Stimulated activated CD8-positive, alpha-beta memory T cell treated with anti-CD3 and anti-CD28 coated beads, Interleukin-2, amount 100 ng/mL, for 48 hours (primary cell): ENCODE measurements at regions not wholly inside any gene's neighbourhood (a gene's known extent, or its start where the extent isn't known, plus 50 kb on each side); places are given as distances from the start of the nearest gene placed in this dataset.

Experiments
- DNase-seq, 2 donors: peaks; one replicate each; pipeline ENCODE4 v3.0.0-alpha.2; 2020; ENCODE audit warnings: low read depth in 2 of 2

DNA sequence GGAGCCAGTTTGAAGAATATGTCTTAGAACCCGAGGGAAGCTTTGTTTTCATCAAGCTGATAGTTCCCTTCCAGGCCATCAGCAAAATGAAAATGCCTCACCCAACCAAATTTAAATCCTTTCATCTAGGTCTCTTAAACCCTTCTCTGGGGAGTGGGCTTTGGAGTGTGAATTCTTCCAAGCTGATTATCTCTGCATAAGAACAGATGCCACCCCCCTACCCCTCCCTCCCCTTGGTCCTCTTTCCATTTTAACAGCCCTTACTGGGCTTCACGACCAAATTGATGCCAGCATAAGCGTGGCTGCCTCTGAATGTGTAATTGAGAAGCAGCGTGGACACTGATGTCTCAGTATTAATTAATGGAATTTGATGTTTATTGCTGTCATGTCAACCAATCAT, 509.7 kb upstream of the CLINT1 start:
- DNase-seq = no peak

DNA sequence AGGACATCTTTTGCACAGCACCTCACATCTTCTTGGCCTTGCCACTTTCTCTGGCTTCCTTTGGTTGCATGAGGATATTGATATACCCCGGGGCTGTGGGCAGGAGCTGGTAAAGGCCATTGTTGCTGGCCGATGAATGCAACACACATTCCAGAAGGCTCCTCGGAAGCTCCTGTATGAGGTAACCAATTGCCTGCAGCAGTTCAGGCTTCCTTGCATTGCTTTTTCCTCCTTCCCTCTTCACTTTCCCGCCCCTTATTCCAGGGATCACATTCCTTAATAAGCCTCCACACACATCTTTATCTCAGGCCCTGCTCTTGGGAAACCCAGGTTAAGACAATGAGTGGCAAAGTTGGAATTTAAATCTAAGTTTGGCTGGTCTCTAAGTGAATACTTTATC, 505.4 kb upstream of the CLINT1 start:
- no peak for DNase-seq

DNA sequence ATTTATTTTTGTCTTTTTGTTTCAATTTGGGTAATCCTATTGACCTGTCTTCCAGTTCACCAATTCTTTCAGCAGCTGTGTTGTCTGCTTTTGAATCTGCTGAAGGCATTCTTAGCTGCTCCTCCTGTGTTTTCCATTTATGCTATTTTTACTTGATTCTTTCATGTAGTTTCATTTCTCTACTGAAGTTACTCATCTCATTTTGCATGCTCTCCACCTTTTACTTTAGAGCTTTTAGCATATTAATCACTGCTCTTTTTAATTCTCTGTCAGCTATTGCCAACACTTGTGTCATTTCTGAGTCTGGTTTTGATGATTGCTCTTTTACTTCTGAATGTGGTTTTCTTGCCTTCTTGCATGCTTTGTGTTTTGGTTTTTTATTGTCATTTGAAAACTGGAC, 496.0 kb upstream of the CLINT1 start:
- no peak for DNase-seq

DNA sequence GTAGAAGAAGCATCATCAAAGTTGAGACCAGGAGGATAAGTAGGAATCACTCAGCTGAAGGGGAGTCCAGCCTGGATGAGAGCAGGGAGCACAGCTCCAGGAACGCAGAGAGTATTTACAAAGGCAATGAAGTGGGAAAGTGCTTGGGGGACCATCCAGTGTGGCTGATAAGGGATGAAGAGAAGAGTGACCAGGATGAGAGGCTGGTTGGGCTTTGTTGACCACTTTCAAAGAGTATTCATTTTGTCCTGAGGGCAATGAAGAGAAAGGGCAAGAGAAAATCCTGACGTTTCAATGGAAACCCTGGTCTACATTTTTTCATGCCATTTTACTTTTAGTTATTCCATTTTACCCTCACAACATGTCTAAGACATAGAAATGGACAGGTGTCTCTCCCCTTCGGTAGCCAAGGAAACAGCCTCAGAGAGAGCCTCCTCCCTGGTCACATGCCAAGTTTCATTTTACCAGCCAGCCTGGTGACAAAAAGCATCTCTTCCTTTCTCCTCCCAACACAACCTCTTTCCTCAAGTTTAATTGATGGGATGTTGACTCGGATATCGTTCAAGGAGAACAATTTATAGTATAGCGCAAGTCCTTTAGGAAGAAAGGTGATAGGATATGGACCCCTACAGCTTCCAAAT, 492.7 kb upstream of the CLINT1 start:
- DNase-seq = no peak

DNA sequence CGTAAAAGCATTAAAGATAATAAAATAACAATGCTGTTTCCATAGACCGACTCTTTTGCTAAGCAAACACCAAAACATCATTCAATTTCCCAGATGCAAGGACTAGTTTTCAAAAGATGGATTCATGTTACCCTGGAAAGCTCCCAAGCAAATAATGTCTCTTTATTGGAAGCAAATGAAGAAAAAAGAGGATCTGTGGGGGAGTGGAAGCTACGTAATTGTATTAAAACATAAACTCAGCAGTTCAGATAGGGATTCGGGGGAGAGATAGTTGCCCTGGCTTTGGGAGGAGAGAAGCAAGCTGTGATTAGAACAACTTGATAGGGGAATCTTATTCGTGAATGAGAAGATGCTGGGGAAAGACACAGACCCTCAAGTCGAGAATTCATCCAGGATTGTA, 491.0 kb upstream of the CLINT1 start:
- DNase-seq = no peak

DNA sequence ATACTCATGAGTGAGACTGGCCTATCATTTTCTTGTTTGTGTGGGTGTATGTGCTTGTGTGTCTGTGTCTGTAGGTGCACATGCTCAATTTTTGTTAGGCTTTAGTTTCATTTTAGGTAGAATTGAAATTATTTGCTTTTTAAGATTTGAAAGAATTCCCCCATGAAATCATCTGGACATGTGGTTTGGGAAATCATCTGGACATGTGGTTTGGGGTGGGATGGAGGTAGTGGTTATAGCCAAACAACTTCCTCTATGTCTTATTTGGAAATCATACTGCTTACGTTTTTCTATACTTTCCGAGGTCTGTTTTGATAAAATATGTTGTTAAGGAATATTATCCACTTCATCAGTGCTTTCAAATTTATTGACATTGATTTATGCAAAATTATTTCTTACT, 485.4 kb upstream of the CLINT1 start:
- DNase-seq = no peak

DNA sequence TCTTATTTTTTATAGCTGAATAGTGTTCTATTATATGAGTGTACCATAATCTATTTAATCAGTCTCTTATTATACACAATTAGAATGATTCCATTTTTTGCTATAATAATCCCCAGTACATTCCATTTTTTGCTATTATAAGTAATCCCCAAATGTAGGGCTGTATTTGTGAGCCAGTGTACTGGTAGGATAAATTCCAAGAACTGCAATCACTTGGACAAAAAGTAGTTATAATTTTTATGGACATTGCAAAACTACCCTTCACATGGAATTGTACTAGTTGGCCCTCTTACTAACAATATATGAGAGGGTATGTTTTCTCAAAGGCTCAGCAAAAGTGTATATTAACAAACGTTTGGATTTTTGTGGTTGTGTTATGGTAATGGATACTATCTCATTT, 481.7 kb upstream of the CLINT1 start:
- DNase-seq = no peak

DNA sequence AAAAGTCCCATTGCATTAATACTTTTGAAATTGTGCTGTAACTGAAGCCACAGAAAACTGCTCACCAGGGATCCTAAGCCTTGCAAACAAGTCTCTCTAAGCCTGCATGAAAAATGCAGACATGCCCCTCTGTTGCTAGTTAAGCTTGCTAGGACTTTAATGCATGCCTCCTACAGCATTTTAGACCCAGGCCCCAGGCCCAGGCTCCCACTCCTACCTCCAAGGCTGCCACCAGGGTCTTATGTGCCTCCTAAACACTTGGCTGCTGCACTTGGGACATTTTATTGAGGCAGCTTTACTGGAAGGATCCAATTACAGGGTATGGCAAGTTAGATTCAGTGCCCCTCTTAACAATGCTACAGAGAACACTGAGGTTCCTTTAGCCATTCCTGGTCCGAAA, 467.3 kb upstream of the CLINT1 start:
- DNase-seq = no peak

DNA sequence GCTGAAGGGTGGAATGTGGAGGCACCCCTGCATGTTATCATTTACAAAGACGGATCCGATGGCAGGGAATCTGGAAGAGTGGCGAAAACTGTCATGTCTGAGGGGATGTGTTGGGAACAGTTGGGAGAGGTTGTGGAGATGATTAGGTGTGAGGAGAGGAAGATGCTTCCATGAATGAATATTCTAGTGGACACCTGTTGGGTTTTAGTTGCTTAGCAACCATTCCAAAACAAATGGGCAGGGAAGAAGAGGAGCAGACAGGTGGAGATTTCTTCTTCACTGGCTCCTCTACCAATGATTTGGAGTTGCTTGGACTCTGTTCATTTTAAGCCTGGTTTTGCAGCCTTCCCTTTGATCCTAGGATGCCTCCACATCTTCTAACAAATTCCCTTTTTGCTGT, 465.3 kb upstream of the CLINT1 start:
- DNase-seq = no peak

DNA sequence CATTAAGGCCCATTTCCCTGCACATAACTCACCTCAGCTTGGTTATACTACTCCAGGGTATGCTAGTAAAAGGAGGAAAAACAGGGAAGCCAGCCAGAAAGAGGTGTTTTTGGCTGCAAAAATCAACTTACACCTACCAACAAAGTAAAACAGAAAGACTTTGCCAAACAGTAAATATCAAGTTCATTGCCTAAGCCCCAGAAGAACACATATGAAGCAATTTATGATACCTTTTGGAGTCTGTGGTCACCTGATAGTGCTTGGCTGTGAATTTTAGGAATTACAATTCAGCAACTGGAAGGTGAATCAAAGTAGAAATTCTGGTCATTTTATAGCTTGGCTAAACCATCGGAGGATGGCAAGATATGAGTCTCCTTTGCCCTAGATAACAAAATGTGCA, 463.7 kb upstream of the CLINT1 start:
- no peak for DNase-seq

DNA sequence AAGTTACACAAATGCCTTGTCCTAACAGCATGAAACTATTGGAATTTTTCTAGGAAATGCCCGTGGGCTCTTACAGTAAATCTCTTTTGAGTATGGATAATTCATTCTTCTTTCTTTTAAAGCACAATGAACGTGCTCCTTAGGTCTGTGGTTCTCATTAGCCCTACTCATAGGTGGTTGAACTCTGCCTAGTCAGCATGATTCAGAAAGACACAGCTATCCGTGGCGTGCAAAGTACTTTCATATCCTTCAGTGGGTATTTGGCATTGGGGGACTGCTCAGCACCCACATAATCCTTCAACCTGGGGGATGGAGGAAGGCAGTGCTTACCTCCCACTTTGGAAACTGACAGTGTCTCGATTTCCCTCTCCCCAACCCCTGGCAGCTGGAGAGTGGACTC, 462.0 kb upstream of the CLINT1 start:
- no peak for DNase-seq

DNA sequence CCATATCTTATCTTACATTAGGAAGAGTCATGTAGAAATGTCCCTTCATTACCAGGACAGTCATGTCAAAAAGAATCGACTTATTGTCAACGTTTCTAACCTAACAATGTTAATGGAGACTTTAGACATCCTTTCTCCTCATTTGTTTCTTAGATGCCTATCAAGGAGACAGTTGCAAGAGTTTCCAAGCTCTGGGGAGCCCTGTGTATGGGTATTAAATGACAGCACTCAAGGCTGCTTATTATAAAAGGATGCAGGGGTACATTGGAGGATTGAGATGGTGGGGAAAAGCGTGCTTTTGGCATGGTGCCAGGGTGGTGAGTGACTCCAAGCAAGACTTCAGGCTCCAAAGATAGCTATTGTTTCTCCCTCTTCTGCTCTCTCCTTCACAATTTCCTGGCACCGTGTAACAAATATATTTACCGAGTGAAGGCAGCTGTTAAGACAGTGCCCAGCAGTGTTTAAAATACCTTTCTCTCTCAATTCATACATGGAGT, 461.3 kb upstream of the CLINT1 start:
- no peak for DNase-seq

DNA sequence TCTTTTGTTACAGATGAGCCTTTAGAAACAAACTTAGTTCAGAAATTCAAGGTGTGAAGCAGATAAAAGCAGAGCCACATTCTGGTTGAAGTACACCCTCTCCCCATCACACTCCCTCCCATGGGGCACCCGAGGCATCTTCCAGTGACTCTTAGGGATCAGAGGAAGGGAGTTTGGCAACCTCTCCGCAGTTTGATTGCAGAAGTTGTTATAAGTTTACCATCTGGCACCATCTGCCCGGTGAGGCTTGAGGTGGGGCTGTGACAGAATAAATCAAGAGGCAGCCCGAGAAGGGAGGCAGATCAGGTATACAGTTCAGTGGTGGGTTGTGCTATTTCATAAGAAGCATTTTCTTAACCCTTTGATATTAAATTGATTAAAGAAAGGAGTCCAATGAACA, 458.6 kb upstream of the CLINT1 start:
- no peak for DNase-seq

DNA sequence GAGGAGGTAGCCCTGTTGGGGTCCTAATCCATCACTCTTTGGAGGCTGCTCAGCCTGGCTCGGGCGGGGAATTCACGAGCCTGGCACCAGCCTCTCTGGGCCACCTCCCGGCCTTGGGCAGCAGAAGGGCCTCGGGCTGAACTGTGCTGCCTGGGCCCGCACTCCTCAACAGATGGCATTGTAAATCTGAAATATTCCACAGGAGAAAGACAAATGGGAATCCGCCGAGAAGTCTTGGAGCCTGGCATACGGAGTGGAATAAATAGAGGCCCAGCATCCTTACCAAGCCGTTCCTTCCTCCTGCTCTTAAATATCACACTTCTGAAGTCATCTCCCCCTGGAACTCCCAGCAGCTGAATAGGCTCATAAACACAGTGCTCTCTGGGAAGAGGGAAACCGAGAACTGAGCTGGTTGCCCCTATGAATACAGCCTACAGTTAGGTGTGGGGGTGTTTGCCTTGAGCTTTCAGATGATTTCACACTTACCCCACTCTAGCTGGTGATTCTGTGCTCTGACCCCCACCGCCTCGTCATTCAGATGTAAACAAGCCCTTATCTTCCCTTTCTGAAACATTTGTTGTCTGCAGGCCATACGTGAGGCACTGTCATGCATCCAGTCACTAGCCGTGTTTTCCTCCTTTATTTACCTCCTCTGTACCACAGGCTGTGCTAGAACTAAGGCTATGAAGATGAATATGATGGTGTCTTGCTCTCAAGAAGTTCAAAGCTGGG, 455.0 kb upstream of the CLINT1 start:
- DNase-seq = no peak

DNA sequence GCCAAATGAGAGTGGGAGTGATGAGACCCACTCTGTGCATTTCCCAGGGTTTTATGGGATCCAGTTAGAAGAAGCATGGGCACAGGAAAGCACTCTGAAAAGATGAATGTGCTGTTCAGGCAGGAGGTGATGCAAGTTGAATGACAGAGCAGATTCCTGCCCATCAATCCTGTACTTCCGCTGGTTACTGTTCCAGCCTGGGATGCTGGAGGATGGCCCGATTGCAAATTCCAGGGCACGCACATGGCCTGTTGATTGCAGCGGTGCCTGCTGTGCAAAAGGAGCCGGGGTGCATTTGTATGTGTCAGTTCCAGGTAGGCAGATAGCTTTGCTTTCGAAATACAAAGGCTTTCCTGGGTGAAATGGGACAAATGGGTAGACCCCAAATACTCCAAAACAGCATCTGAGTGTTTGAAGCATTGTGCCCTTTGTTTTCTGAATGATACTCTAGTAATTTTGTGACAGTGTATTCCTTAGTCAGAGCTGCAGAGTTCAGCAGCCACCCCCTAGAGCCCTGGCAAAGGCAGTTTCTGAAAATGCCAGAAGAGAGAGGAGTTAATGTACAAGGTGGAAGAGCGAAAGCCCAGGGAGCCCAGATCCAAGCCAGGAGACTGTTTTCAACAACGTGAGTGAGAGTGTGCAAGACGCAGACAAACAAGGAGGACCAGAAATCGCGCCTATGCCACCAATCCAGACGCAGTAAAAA, 454.2 kb upstream of the CLINT1 start:
- no peak for DNase-seq

DNA sequence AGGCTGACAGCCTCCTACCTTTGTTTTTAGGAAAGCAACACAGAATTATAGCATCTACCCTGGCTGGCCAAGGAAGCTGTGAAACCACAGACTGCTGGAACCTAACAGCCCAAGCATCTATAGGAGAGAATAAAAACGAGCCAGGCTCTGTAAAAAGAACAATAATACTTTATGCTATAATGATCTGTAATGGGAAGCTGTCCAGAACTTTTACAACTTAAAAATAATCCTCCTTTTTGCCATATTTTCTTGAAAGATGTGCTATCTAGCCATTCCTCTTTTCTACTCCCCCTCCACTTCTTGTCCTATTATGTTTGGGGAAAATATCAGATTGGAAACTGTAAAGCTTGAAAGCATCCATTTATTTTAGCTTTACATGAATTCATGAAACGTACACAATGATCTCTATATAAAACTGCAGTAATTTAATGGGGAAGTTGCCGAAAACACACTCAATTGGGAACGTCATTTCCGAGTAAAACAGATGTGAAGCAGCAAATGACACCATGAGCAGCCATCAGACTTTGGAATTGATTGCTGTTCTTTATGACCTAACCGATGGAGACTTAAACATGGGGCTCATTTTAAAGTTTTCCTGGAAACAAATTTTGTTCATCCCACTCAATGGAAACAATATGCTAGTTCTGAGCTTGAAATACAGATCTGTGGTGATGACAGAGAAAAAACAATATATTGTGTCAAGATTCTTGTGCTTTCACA, 450.3 kb upstream of the CLINT1 start:
- no peak for DNase-seq

DNA sequence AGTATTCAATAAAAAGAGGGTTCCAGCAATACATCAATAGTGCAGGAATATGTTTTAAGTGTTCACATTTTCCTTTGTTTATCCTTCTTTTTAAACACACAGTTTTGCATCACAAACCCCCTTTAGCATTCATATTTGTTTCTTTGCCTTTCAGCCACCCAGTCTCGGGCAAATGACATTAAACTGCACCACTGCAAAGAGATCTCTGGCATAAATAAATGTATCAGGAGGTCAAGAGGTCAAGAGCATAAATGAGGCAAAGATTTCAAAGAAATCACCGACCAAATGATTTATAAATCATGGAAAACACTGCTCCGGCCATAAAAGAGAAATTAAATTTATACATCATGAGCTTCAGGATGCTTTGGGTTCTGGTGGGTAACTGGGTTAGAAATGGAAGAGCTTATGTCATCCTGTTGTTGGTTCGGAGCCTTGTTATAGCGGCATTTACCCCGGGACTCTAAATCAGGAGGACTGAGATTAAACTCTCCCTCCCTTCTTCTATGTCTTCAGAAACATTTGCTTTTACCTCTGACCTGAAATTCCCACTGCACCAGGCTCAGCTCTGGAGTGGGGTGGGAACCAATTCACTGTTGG, 449.6 kb upstream of the CLINT1 start:
- DNase-seq = no peak

DNA sequence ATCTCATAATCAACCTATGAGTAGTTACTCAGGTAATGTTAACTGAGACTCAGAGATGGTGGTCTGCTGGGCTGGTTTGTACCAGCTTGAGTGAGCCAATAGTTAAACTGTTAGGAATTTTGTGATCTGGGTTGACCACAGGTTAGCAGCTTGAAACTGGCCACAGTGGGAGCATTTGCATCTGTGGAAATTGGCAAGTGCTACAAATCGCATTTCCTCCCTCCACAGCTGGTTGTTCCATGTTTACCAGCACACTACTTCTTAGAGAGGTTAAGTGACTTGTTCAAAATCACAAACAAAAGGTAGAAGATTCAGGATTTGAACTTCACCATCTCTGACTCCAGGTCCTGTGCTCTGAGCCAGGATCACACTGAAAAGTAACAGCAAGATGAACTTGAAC, 446.9 kb upstream of the CLINT1 start:
- DNase-seq = no peak

DNA sequence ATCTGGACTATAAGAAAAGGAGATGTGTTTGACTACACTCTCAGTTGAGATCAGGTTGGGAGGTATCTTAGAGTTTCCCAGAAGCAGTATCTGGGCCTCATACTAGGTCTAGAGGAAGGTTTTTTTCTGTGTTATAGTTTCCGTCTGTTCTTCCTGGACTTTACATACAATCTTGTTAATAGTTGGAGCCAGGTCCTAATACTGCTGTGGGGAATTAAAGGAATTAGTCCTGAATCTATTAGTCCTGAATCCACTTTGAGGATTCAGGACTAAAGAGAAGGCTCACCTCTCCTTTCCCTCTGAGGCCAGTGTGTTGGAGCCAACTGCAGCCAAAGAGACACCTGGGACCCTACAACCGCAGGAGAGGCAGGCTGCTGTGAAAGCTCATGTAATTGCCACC, 445.7 kb upstream of the CLINT1 start:
- no peak for DNase-seq

DNA sequence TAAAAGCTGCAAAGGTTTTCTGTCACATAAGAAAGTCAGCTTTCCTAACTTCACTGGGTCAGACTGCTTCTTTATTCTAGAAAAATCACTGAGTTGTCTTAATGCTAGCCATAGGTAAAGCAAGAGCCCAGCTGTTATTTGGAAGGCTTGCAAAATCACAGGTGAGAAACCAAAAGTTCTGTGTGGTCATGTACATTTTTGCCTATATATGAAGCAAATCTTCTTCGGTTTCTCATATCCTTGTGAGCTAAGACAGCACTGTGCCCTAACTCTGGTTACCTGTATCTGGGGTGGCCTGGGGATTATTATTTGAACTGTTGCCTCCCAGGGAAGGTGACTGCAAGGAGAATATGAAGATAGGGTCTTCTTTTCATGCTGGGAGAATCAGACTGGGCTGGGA, 444.9 kb upstream of the CLINT1 start:
- DNase-seq = no peak

DNA sequence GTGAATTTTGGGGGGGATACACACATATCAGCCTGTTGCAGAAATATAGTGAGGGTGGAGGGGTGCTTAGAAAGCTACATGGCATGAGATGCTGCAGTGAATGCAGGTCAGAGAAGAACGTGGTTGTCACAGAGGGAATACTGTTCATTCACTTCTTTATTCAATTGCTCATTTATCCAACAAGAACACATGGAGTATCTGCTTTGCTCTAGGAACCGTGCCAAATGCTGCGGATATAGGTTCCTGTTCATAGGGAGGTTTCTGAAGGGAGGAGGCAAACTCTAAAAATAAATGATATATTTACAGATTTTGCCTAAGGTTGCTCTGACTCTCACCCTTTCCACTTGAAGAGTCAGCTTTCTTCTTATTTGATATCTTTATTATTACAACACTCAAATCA, 444.3 kb upstream of the CLINT1 start:
- DNase-seq = no peak

DNA sequence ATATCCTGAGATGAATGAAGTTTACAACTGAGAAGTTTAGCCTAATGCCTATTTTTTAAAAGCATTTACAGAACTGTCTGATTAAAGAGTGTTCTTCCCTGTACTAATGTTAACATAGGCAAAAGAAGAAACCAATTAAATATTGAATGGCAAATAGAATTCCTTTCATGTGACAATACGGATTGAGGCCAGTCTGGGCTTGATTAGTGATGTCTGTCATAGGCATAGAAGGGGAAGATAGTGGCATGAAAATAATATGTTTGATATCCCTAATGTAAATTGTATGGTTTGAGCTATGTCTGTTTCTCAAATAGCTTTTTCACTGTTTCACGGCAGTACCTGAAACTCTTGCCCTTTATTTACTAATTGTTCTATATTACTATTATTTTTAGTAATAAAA, 443.1 kb upstream of the CLINT1 start:
- DNase-seq = no peak
